PC-3 (cell line): ENCODE measurements at regions not wholly inside any gene's neighbourhood (a gene's known extent, or its start where the extent isn't known, plus 50 kb on each side); places are given as distances from the start of the nearest gene placed in this dataset.
"Not testable (repeated sequence)": the region's sequence is repeated elsewhere in the genome, so short reads cannot be mapped to it uniquely, and the experiment has no call there.

ENCODE experiments used
- ATAC-seq: fragments of 200-7000 bp; cut with Tn5 transposase; 2 replicates; pipeline ENCODE4 v1.9.1; 2020; ENCODE audit warnings: mild to moderate bottlenecking, moderate library complexity
- BruUV-seq: library from RNA; stranded (reverse); fragments of 400-500 nt; replicated peaks from 2 replicates; lab custom pipeline; 2021; lab: Mats Ljungman, UMichigan
- CTCF ChIA-PET: fragments of 300-600 bp; sonication (Branson Sonifier 250); formaldehyde crosslinking; loops from one replicate; lab custom pipeline; 2022; ENCODE audit warnings: antibody characterized with exemption; lab: Charles Lee
- POLR2A ChIA-PET: fragments of 300-600 bp; sonication (Branson Sonifier 250); formaldehyde crosslinking; loops from one replicate; lab custom pipeline; 2022; ENCODE audit warnings: antibody characterized with exemption; ENCODE audit not compliant: unreplicated experiment; lab: Charles Lee
- DNase-seq: peaks from one replicate; pipeline ENCODE4 v3.0.0-alpha.2; 2015
- H2AFZ ChIP-seq: fragments of 300-600 bp; sonication (generic); 2 replicates; pipeline ENCODE4 v1.6.0; 2016; ENCODE audit warnings: antibody characterized with exemption, low read length
- H3F3A ChIP-seq: fragments of 300-600 bp; sonication (generic); one replicate; pipeline ENCODE4 v1.6.0; 2017; ENCODE audit warnings: antibody characterized with exemption, low read length, control low read depth, mild to moderate bottlenecking; ENCODE audit not compliant: unreplicated experiment
- H3K27ac ChIP-seq: fragments of 300-600 bp; sonication (generic); 2 replicates; pipeline ENCODE4 v1.5.1; 2016; ENCODE audit warnings: mild to moderate bottlenecking, low read length
- H3K27me3 ChIP-seq: fragments of 300-600 bp; sonication (generic); 2 replicates; pipeline ENCODE4 v1.6.1; 2016; ENCODE audit warnings: low read length, mixed read lengths
- H3K36me3 ChIP-seq: fragments of 300-600 bp; sonication (generic); 2 replicates; pipeline ENCODE4 v1.6.1; 2016; ENCODE audit warnings: low read depth, mixed run types, low read length, mixed read lengths
- H3K4me1 ChIP-seq: fragments of 300-600 bp; sonication (generic); 2 replicates; pipeline ENCODE4 v1.5.1; 2016; ENCODE audit warnings: low read length; ENCODE audit not compliant: insufficient read depth
- H3K4me2 ChIP-seq: fragments of 300-600 bp; sonication (generic); 2 replicates; pipeline ENCODE4 v1.6.0; 2016; ENCODE audit warnings: low read length
- H3K4me3 ChIP-seq: fragments of 300-600 bp; sonication (generic); 2 replicates; pipeline ENCODE4 v1.5.1; 2016; ENCODE audit warnings: mild to moderate bottlenecking, low read length, mixed read lengths
- H3K79me2 ChIP-seq: fragments of 300-600 bp; sonication (generic); 2 replicates; pipeline ENCODE4 v1.6.1; 2017; ENCODE audit warnings: low read length, mixed read lengths
- H3K9ac ChIP-seq: fragments of 300-600 bp; sonication (generic); 2 replicates; pipeline ENCODE4 v1.6.0; 2016; ENCODE audit warnings: mild to moderate bottlenecking, low read length
- H3K9me2 ChIP-seq: fragments of 300-600 bp; sonication (generic); replicated peaks from 2 replicates; pipeline ENCODE4 v1.6.1; 2016; ENCODE audit warnings: mixed run types, low read length, mixed read lengths
- H3K9me3 ChIP-seq: fragments of 300-600 bp; sonication (generic); 2 replicates; pipeline ENCODE4 v1.6.1; 2016; ENCODE audit warnings: low read length, mixed read lengths
- H4K20me1 ChIP-seq: fragments of 300-600 bp; sonication (generic); 2 replicates; pipeline ENCODE4 v1.6.1; 2016; ENCODE audit warnings: low read length, mixed read lengths
- CTCF ChIP-seq: fragments of 300-600 bp; sonication (generic); conservative IDR thresholded peaks from 2 replicates; pipeline ENCODE4 v1.5.1; 2017; ENCODE audit warnings: antibody characterized with exemption, low read depth, mild to moderate bottlenecking, low read length
- EZH2 ChIP-seq: fragments of 300-600 bp; sonication (generic); IDR thresholded peaks from one replicate; pipeline ENCODE4 v1.6.1; 2017; ENCODE audit warnings: antibody characterized with exemption, mild to moderate bottlenecking, low read length; ENCODE audit not compliant: unreplicated experiment
- EZH2phosphoT487 ChIP-seq: fragments of 300-600 bp; sonication (generic); IDR thresholded peaks from 2 replicates; pipeline ENCODE4 v1.6.1; 2018; ENCODE audit warnings: mild to moderate bottlenecking, antibody characterized with exemption, low read length, borderline replicate concordance
- intact Hi-C: fragments of 100-400 bp; cut with micrococcal nuclease; formaldehyde crosslinking; loops from 2 replicates; pipeline ENCODE4 v1.9.0; 2023

GRCh38 chr16:88196471-88197400, 186.0 kb upstream of the ZNF469 start:
- H3K4me1 ChIP-seq = no peaks in the 10 kb centered on the region
- no peak overlapping the region for H3K4me3 ChIP-seq
- H2AFZ ChIP-seq = no peak overlapping the region
- CTCF ChIA-PET = no interaction called here
- H3F3A ChIP-seq = no peaks in the 10 kb centered on the region
- ATAC-seq = no peak
- no peak overlapping the region for H3K4me2 ChIP-seq
- BruUV-seq = no TSS peak
- H3K27me3 ChIP-seq = no peaks in the 10 kb centered on the region
- POLR2A ChIA-PET = no interaction called here
- no peaks in the 10 kb centered on the region for H3K36me3 ChIP-seq
- no peak overlapping the region for H3K9ac ChIP-seq
- H3K79me2 ChIP-seq = no peaks in the 10 kb centered on the region
- H4K20me1 ChIP-seq = no peaks in the 10 kb centered on the region
- no peaks in the 10 kb centered on the region for H3K9me2 ChIP-seq
- H3K27ac ChIP-seq = no peak overlapping the region
- no peaks in the 10 kb centered on the region for H3K9me3 ChIP-seq
- intact Hi-C loops = no loop called here
- TF ChIP-seq EZH2 (no peak), CTCF (no peak), EZH2phosphoT487 (no peak)
- DNase-seq = no peak

- POLR2A ChIA-PET = no interaction called here
- H3K27ac ChIP-seq = no peak overlapping the region
- no peak for TF ChIP-seq EZH2phosphoT487
- TF ChIP-seq EZH2 = no peak
- TF ChIP-seq CTCF = no peak
- H3K9ac ChIP-seq = no peak overlapping the region
- H3K36me3 ChIP-seq = no peaks in the 10 kb centered on the region
- H3K79me2 ChIP-seq = no peaks in the 10 kb centered on the region
- H3K4me3 ChIP-seq = no peak overlapping the region
- DNase-seq = no peak
- no peaks in the 10 kb centered on the region for H3K9me3 ChIP-seq
- no TSS peak for BruUV-seq
- H3K4me2 ChIP-seq = no peak overlapping the region
- CTCF ChIA-PET = no interaction called here
- no peaks in the 10 kb centered on the region for H3F3A ChIP-seq
- no peaks in the 10 kb centered on the region for H3K27me3 ChIP-seq
- no peaks in the 10 kb centered on the region for H3K9me2 ChIP-seq
- no peaks in the 10 kb centered on the region for H4K20me1 ChIP-seq
- intact Hi-C loops = no loop called here
- H3K4me1 ChIP-seq = no peaks in the 10 kb centered on the region
- no peak overlapping the region for H2AFZ ChIP-seq
- no peak for ATAC-seq
Measured at GRCh38 chr16:88197481-88198456, 185.0 kb upstream of the ZNF469 start.

- H3K27ac ChIP-seq, H3F3A ChIP-seq, H3K4me1 ChIP-seq, H3K9me2 ChIP-seq, H3K9me3 ChIP-seq, H3K4me3 ChIP-seq, BruUV-seq, H3K36me3 ChIP-seq, H4K20me1 ChIP-seq, POLR2A ChIA-PET, H3K9ac ChIP-seq, intact Hi-C loops, ATAC-seq, H3K79me2 ChIP-seq, H3K4me2 ChIP-seq, DNase-seq, CTCF ChIA-PET, H3K27me3 ChIP-seq, H2AFZ ChIP-seq: not testable (repeated sequence)
Measured at GRCh38 chr16:88198457-88199295, 184.1 kb upstream of the ZNF469 start.

- DNase-seq, H3F3A ChIP-seq, POLR2A ChIA-PET, H4K20me1 ChIP-seq, H3K9me3 ChIP-seq, H3K4me2 ChIP-seq, H3K9me2 ChIP-seq, H3K9ac ChIP-seq, BruUV-seq, H3K4me3 ChIP-seq, H3K79me2 ChIP-seq, H3K36me3 ChIP-seq, CTCF ChIA-PET, H3K27ac ChIP-seq, intact Hi-C loops, H3K4me1 ChIP-seq, H3K27me3 ChIP-seq, H2AFZ ChIP-seq, ATAC-seq: not testable (repeated sequence)
Measured at GRCh38 chr16:88199296-88200153, 183.2 kb upstream of the ZNF469 start.
